H54 (cell line): ENCODE measurements at regions not wholly inside any gene's neighbourhood (a gene's known extent, or its start where the extent isn't known, plus 50 kb on each side); places are given as distances from the start of the nearest gene placed in this dataset.

Experiments
- DNase-seq: peaks from one replicate; pipeline ENCODE4 v3.0.0; 2011; ENCODE audit warnings: low spot score, mixed read lengths; ENCODE audit not compliant: insufficient read length
- FAIRE-seq: peaks from 3 replicates; lab custom pipeline; 2011; peaks lifted over from hg19 to GRCh38; lab: Jason Lieb, UNC
- POLR2A ChIP-seq: IDR thresholded peaks from 2 replicates; pipeline ENCODE4 v1.6.1; 2011; ENCODE audit warnings: low read depth, mild to moderate bottlenecking, low read length

DNA sequence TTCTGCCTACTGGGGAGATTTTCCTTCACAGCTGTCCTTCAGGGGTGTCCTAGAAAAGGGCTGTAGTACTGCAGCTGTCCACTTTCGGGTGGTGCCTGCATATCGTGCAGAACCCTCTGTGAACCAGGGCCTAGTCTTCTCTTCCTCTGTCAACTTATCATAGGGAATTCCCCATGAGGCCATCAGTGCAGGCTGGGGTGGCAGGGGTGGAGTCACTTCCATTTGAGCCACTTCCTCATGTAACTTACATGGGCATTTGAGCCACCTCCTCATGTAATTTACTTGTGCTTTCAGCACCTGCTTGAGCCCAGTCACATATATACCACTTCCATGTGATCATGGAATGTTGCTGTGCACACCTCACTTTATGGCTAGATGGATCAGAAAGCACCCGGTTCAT is 742.0 kb upstream of the RGMB start:
- FAIRE-seq (no peak), DNase-seq (no peak)
- TF ChIP-seq POLR2A: no peak

DNA sequence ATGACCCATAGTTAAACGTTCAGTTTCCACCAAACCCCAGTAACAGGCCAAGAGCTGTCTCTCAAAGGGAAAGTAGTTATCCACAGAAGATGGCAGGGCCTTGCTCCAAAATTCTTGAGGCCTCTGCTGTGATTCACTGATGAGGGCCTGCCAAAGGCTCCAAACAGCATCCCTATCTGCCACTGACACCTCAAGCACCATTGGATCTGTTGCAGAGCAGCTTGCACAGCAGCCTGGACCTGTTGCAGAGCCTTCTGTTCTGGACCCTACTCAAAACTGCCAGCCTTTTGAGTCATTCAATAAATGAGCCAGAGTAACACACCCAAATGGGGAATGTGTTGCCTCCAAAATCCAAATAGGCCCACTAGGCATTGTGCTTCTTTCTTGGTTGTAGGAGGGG is 741.5 kb upstream of the RGMB start:
- no peak for DNase-seq
- no peak for FAIRE-seq
- TF ChIP-seq POLR2A: no peak

DNA sequence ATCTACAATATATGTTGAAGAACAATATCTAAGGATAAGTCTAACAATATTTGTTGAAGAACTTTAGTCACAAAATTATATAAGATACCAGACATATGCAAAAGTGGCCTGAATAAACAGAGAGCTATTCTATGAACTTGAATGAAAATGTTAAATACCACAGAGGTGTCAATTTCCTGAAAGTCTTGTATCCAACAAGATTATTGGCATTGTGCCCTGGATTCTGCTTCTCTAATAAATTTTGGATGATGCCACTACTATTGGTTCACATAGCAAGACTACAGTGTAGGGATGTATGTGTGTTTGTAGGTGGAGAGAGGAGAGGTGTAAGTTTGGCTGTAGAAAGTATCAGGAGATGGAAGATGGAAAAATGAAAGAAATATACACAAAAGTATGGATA is 731.8 kb upstream of the RGMB start:
- DNase-seq (no peak), FAIRE-seq (peak; percentile 27)
- no peak for TF ChIP-seq POLR2A

DNA sequence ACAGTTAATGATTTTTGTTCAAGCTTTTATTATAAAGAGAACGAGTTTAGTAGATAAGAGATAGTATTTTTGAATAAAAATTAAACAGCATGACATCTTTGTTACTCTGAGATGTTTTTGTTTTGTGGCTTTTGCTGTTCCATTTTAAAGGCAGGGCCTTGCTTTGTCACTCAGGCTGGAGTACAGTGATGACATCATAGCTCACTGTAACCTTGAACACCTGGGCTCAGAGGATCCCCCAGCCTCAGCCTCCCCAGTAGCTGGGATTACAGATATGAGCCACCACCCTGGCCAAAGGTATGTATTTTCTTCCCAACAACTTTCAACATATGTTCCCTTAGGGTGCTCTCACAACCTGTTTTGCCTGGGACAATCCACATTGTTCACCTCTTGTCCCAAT is 730.9 kb upstream of the RGMB start:
- TF ChIP-seq POLR2A: no peak
- DNase-seq (no peak), FAIRE-seq (no peak)

DNA sequence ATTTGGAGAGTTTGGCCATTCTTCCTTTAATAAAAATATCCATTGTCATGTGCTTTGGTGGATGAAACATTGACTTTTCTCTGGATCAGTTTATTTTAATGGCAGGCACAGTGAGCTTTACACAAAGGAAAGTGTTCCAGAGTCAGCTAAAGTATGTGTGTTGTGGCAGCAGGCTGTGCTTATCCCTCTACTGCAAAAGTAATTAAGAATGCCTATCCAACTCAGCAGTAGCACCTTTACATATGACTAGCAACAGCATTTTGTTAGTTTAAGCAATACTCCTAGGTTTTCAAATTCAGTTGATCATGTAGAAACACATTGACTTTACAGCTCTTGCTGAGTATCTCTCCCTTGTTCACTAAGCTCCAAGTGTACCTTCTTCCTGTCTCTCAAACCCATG is 730.5 kb upstream of the RGMB start:
- peak; percentile 53 for FAIRE-seq
- TF ChIP-seq POLR2A: no peak
- DNase-seq: no peak

DNA sequence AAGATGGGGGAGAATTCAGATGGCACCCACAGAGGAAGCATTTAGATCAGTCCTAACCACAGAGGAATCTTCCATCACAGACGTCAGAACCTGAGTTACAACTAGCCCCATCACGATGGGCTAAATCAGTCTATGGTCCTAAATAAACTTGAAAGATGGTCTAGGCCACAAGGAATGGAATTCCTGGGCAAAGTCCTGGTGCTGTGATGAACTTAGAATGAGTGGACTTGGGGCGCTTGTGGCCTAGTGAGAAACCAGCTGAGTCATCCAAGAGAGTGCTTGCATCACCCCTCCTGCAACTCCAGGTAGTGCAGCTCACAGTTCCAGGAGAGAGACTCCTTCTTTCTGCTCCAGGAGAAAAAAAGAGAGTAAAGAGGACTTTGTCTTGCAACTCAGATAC is 722.9 kb upstream of the RGMB start:
- peak; percentile 7 for DNase-seq
- FAIRE-seq: no peak
- no peak for TF ChIP-seq POLR2A

DNA sequence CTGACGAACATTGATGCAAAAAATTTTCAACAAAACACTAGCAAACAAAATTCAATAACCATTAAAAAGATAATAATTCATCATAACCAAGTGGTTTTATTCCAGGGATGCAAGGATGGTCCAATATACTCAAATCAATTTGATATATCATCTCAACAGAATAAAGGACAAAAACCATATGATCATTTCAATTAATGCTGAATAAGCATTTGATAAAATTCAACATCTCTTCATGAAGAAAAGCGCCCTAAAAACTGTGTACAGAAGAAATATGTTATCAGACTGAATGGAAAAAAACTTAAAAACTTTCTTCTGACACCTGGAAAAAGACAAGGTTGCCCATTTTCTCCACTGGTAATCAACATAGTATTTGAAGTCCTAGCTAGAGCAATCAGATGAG is 720.3 kb upstream of the RGMB start:
- peak; percentile 6 for FAIRE-seq
- DNase-seq: no peak
- TF ChIP-seq POLR2A: no peak

DNA sequence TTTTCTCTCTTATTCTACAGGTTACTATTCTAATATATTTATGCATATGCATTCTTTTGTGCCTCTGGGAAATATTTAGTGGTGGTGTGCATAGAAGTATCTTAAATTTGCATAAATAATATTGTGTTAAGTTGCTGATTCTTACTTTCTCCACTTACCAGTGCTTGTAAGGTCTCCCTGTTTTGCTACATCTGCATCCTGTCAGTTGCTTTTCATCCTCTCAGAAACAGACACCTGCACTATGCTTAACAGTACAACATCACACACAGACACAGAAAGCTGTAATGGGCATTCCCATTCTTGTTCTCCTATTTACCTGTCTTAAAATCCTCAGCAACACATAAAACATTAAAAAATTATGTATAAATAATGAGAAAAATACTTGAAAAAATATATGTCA is 713.3 kb upstream of the RGMB start:
- TF ChIP-seq POLR2A: no peak

DNA sequence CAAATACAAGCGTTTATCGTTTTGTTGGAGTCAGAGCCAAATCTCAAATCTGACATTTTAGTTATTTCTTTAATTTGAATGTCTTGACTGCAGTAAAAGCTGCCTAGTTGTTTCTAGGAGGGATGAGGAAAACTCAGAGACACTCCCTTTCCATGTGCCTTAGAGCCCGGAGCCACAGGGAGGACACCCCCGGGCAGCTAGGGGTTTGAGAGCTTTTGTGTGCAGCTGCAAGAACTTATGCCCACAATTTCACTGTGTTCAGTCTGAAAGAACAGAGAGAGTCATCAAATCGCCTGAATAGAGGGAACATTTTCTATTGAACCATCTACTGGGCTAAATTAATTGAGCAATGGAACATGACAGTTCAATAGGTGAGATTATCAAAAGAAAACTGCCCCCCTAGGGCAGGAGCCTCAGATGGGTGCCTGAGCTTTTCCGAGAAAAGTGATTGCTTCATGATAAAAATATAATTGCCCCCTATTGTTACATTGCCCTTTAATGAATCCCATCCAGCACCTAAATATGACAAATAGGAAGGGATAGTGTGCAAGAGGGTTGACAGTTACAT is 709.3 kb upstream of the RGMB start:
- DNase-seq: no peak
- no peak for FAIRE-seq
- no peak for TF ChIP-seq POLR2A

More for the DNA sequence above, 713.3 kb upstream of the RGMB start:
- FAIRE-seq: no peak
- DNase-seq: no peak

DNA sequence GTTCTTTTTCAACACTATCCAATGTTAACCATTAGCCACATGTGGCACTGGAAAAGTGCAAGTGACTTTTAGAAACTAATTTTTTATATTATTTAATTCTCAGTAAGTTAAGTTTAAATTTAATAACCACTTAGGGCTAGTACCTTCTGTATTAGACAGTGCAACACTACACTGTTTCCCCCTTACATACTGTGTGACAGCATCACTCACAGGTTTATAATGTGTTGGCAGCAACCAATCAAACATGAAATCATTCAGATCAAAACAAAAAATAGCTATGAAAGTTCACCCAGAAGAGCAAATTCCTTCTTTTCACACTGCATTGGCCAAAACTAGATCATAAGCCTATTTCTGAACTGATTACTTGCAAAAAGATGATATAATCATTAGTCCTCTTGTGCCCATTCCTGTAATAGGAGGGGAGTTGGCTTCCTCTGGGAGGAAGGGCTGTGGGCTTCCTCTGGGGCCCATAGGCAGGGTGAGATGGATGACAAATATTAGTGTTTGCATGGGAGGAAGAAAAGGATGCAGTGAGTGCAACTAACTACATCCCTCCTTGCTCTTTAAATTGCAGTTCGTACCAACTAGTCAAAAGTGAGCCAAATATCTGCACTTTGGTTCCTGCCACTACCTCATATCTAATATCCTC is 708.1 kb upstream of the RGMB start:
- DNase-seq: no peak
- TF ChIP-seq POLR2A: no peak
- FAIRE-seq: no peak

DNA sequence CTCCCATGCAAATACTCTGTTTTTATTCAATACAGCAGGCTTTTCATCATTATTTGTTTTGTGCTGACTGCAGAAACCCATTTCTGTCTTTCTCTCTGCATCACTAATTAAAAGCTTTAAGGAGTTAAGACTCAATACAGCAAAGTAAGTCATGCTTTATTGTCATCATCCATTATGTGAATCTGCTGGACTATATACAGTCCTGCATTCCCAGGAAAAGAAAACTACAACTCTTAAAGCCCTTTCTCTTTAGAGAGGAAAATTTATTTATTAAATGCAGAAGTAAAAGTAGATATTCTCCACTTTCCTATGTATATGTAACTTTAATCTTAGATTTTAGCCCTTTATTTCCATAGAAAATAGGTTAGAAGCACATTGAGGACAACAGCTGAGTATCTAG is 706.6 kb upstream of the RGMB start:
- no peak for FAIRE-seq
- no peak for DNase-seq
- no peak for TF ChIP-seq POLR2A

DNA sequence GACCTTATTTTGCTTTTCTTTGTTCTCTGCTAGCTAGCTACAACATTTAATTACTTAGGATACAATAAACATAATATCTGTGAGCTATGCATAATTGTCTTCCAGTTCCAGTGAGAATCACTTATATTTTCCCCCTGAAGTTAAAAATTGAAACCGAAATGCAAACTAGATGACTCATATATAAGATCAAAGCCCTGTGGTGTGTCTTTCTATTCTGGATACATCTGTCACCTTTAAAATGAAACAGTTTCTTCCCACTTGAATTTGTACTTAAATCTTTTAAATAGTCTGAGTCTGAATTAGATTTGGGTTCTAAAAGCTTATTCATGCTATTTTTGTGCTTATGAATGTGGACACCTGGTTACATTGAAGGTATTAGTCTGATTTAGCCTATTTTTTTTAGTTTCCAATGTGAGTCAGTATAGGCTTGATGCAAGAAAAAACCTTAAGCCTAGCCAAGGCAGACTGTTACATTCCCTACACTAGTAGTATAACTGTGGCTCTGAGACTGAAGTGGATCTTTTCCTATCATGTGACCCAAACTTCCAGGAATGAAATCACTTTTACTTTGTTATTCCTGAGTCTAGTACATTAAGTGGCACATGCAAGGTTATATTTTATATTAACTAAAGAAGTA is 703.5 kb upstream of the RGMB start:
- DNase-seq (no peak), FAIRE-seq (peak; percentile 20)
- no peak for TF ChIP-seq POLR2A

DNA sequence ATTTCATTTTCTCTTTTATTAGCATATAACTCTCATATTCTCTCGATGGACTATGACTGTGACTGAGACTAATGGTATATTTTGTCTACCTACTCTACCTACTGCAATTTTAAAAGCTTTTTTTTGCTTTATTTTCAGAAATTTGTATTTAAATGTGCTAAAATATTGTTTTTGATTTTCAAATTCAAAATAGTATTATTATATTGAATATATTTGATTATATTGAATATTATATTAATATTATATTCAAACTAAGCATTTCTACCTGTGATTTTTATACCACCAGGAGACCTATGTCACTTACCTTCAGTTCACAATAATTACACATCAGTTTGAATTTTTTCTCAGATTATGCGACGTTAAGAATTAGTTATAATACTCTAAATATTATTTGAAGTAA is 700.5 kb upstream of the RGMB start:
- DNase-seq (no peak), FAIRE-seq (no peak)
- TF ChIP-seq POLR2A: no peak

DNA sequence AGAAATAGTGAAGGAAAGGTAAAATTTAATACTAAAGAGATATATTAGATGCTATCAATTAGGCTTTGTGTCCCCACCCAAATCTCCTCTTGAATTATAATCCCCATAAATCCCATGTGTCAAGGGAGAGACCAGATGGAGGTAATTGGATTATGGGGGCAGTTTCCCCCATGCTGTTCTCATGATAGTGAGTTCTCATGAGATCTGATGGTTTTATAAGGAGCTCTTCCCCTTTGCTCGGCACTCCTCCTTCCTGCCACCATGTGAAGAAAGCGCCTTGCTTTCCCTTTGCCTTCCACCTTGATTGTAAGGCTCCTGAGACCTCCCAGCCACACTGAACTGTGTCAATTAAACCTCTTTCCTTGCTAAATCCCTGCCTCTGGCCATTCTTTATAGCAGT is 697.0 kb upstream of the RGMB start:
- DNase-seq: no peak
- TF ChIP-seq POLR2A: no peak
- no peak for FAIRE-seq

DNA sequence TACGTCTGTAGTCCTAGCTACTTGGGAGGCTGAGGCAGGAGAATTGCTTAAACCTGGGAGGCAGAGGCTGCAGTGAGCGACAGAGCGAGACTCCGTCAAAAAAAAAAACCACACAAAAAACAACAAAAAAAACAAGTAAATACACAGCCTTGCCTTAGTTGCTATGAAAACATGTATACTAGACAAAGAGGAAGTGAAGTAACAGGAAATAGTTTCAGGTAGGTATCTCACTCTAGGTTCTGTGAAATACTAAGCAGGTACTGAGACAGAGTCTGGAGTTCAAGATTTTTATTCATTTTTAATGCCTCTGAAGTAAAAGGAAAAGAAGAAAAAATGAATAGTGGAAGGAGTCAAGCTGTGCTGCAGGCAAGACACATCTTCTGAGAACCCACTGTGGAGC is 687.9 kb upstream of the RGMB start:
- TF ChIP-seq POLR2A: no peak
- FAIRE-seq (no peak), DNase-seq (no peak)
